Esophagus squamous epithelium (tissue), 4 donors: ENCODE measurements at regions not wholly inside any gene's neighbourhood (a gene's known extent, or its start where the extent isn't known, plus 50 kb on each side); places are given as distances from the start of the nearest gene placed in this dataset.

Source experiments
- POLR2A ChIP-seq, 4 donors: fragments of 450-650 bp; IDR thresholded peaks; one replicate each; pipeline ENCODE4 v1.6.1; 2017; ENCODE audit warnings: antibody characterized with exemption in 4 of 4, mild to moderate bottlenecking in 4 of 4, moderate library complexity in 3 of 4
- TF ChIP-seq, protein P1 (sequence below), 6 experiments: fragments of 450-650 bp in 4 of 6; fragments of 200-600 bp in 2 of 6; sonication (generic) in 2 of 6; IDR thresholded peaks; one replicate each; pipeline ENCODE4 v1.5.1; 2016 to 2019; ENCODE audit warnings: antibody characterized with exemption in 6 of 6, mild to moderate bottlenecking in 4 of 6, moderate library complexity in 4 of 6

DNA sequence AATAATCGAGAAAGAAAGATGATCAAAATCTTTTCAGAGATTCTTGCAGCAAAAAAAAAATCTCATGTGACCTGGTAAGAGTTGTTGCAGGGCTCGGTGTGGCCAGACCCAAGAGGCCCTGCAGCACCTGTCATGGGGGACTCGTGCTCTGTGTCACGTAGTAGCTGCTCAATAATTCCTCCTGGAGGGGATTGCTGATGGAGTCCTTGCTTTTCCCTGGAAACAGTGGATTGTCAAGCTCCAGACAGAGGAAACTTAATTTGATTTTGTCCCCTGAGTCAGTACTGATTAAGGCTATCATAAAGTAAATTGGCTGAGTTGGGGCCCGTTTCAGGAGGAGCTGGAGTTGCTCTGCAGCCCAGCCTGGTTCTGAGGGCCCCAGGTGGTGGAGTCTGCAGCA, 125.2 kb downstream of the EDN3 start:
- TF ChIP-seq, protein P1, sequence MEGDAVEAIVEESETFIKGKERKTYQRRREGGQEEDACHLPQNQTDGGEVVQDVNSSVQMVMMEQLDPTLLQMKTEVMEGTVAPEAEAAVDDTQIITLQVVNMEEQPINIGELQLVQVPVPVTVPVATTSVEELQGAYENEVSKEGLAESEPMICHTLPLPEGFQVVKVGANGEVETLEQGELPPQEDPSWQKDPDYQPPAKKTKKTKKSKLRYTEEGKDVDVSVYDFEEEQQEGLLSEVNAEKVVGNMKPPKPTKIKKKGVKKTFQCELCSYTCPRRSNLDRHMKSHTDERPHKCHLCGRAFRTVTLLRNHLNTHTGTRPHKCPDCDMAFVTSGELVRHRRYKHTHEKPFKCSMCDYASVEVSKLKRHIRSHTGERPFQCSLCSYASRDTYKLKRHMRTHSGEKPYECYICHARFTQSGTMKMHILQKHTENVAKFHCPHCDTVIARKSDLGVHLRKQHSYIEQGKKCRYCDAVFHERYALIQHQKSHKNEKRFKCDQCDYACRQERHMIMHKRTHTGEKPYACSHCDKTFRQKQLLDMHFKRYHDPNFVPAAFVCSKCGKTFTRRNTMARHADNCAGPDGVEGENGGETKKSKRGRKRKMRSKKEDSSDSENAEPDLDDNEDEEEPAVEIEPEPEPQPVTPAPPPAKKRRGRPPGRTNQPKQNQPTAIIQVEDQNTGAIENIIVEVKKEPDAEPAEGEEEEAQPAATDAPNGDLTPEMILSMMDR (IDR thresholded peaks at IDR 0.05), result no peak
- TF ChIP-seq POLR2A (IDR thresholded peaks at IDR 0.05), result no peak
